ENCODE measurements at regions not wholly inside any gene's neighbourhood (a gene's known extent, or its start where the extent isn't known, plus 50 kb on each side); places are given as distances from the start of the nearest gene placed in this dataset.

DNA sequence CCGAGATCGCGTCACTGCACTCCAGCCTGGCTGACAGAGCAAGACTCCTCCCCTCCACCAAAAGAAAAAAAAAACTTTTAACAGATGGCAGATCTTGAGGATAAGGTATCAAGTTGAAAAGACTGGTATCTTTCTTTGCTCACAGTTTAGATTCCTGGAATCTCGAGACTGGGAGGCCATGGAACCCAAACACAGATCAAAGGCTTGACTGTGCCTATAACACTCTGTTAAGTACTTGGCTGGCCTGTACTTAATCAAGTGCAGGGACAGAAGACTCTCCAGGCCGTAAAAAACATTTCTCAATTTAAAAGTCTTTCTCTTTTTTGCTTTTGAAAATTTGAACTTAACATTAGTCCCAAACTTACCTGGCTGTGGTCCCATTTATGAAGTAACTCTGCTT lies 107.1 kb upstream of the ZNF516 start:
- TF ChIP-seq, protein P1, sequence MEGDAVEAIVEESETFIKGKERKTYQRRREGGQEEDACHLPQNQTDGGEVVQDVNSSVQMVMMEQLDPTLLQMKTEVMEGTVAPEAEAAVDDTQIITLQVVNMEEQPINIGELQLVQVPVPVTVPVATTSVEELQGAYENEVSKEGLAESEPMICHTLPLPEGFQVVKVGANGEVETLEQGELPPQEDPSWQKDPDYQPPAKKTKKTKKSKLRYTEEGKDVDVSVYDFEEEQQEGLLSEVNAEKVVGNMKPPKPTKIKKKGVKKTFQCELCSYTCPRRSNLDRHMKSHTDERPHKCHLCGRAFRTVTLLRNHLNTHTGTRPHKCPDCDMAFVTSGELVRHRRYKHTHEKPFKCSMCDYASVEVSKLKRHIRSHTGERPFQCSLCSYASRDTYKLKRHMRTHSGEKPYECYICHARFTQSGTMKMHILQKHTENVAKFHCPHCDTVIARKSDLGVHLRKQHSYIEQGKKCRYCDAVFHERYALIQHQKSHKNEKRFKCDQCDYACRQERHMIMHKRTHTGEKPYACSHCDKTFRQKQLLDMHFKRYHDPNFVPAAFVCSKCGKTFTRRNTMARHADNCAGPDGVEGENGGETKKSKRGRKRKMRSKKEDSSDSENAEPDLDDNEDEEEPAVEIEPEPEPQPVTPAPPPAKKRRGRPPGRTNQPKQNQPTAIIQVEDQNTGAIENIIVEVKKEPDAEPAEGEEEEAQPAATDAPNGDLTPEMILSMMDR (IDR thresholded peaks at IDR 0.05): no peak
- no peak for TF ChIP-seq POLR2A (IDR thresholded peaks at IDR 0.05)

Measured in right lobe of liver (tissue), 4 donors.